Superior temporal gyrus (tissue), 1 donor: ENCODE measurements at regions not wholly inside any gene's neighbourhood (a gene's known extent, or its start where the extent isn't known, plus 50 kb on each side); places are given as distances from the start of the nearest gene placed in this dataset.
"Not testable (repeated sequence)": the region's sequence is repeated elsewhere in the genome, so short reads cannot be mapped to it uniquely, and the experiment has no call there.

Experiments used
- DNase-seq: peaks from one replicate; pipeline ENCODE4 v3.0.0-alpha.2; 2016; ENCODE audit errors: extremely low spot score

GRCh38 chr5:58202941-58203444 lies 256.9 kb downstream of the PLK2 start:
- no peak for DNase-seq

GRCh38 chr5:58201922-58202648 lies 257.8 kb downstream of the PLK2 start:
- no peak for DNase-seq

- DNase-seq, result no peak
These were observed 259.4 kb downstream of the PLK2 start for GRCh38 chr5:58200451-58200850.

- no peak for DNase-seq
These were observed 260.8 kb downstream of the PLK2 start for GRCh38 chr5:58199087-58199486.

- no peak for DNase-seq
These were observed 261.6 kb downstream of the PLK2 start for GRCh38 chr5:58198330-58198729.

- DNase-seq, result no peak
These were observed 262.0 kb downstream of the PLK2 start for GRCh38 chr5:58197875-58198274.

- no peak for DNase-seq
These were observed 268.4 kb downstream of the PLK2 start for GRCh38 chr5:58191443-58191842.

- DNase-seq, result no peak
These were observed 271.6 kb downstream of the PLK2 start for GRCh38 chr5:58188262-58188651.

GRCh38 chr5:58187432-58188261 lies 272.2 kb downstream of the PLK2 start:
- no peak for DNase-seq

GRCh38 chr5:58185801-58186200 lies 274.1 kb downstream of the PLK2 start:
- DNase-seq, result no peak

- no peak for DNase-seq
These were observed 274.5 kb downstream of the PLK2 start for GRCh38 chr5:58185397-58185796.

GRCh38 chr5:58184910-58185309 lies 275.0 kb downstream of the PLK2 start:
- DNase-seq, result no peak

- DNase-seq, result no peak
These were observed 276.1 kb downstream of the PLK2 start for GRCh38 chr5:58183786-58184085.

GRCh38 chr5:58183078-58183785 lies 276.7 kb downstream of the PLK2 start:
- DNase-seq, result no peak

- DNase-seq, result peak; percentile 45
These were observed 277.5 kb downstream of the PLK2 start for GRCh38 chr5:58182287-58182841.

- no peak for DNase-seq
These were observed 278.2 kb downstream of the PLK2 start for GRCh38 chr5:58181578-58182286.

GRCh38 chr5:58172946-58173345 lies 286.9 kb downstream of the PLK2 start:
- no peak for DNase-seq

- no peak for DNase-seq
These were observed 294.7 kb downstream of the PLK2 start for GRCh38 chr5:58165152-58165551.

- DNase-seq, result not testable (repeated sequence)
These were observed 298.0 kb downstream of the PLK2 start for GRCh38 chr5:58161889-58162288.

- DNase-seq, result peak; percentile 76
These were observed 302.7 kb downstream of the PLK2 start for GRCh38 chr5:58156973-58157701.

- DNase-seq, result peak; percentile 69
These were observed 303.5 kb downstream of the PLK2 start for GRCh38 chr5:58156361-58156760.
